ENCODE measurements at regions not wholly inside any gene's neighbourhood (a gene's known extent, or its start where the extent isn't known, plus 50 kb on each side); places are given as distances from the start of the nearest gene placed in this dataset.

- TF ChIP-seq CTCF (IDR thresholded peaks at IDR 0.05 in 2 of 3, conservative IDR thresholded peaks at IDR 0.05 in 1 of 3; ENCODE audit: control insufficient read depth in 2 of 3, extremely low read depth in 1 of 3, insufficient read depth in 1 of 3, low read depth in 3 of 3, low read length in 3 of 3) (no peak), ETV6 (conservative IDR thresholded peaks at IDR 0.05 in 1 of 2, IDR thresholded peaks at IDR 0.05 in 1 of 2; ENCODE audit: borderline replicate concordance in 1 of 2, low read depth in 1 of 2) (no peak), YBX1 (IDR thresholded peaks at IDR 0.05) (no peak), JUND (IDR thresholded peaks at IDR 0.05; ENCODE audit: low read depth, low read length) (no peak), HDGF (IDR thresholded peaks at IDR 0.05) (no peak), FOXK2 (IDR thresholded peaks at IDR 0.05) (no peak), TAF1 (IDR thresholded peaks at IDR 0.05; ENCODE audit: borderline replicate concordance, low read depth, low read length) (no peak), YY1 (IDR thresholded peaks at IDR 0.05; ENCODE audit: low read depth, low read length) (no peak), EP300 (IDR thresholded peaks at IDR 0.05; ENCODE audit: borderline replicate concordance in 1 of 2, control insufficient read depth in 1 of 2, low read depth in 2 of 2, low read length in 2 of 2) (no peak), ZNF207 (IDR thresholded peaks at IDR 0.05; ENCODE audit: borderline replicate concordance) (no peak), POLR2AphosphoS5 (IDR thresholded peaks at IDR 0.05; ENCODE audit: low read length) (no peak), RAD21 (IDR thresholded peaks at IDR 0.05; ENCODE audit: insufficient read depth, low read depth, low read length) (no peak), NR2C1 (IDR thresholded peaks at IDR 0.05) (no peak)
Observed at GRCh38 chr11:34775417-34775888, 140.7 kb downstream of the APIP start.

Measured in GM12878 (cell line).